ENCODE measurements at regions not wholly inside any gene's neighbourhood (a gene's known extent, or its start where the extent isn't known, plus 50 kb on each side); places are given as distances from the start of the nearest gene placed in this dataset.
"Not testable (repeated sequence)": the region's sequence is repeated elsewhere in the genome, so short reads cannot be mapped to it uniquely, and the experiment has no call there.

GRCh38 chr2:18077231-18077630 lies 198.8 kb downstream of the KCNS3 start:
- DNase-seq (ENCODE audit: low read depth) = no peak

- DNase-seq (ENCODE audit: low read depth) = no peak
Measured at GRCh38 chr2:18074476-18074875, 196.0 kb downstream of the KCNS3 start.

- DNase-seq (ENCODE audit: low read depth) = no peak
Measured at GRCh38 chr2:18073601-18074000, 195.1 kb downstream of the KCNS3 start.

- no peak for DNase-seq (ENCODE audit: low read depth)
Measured at GRCh38 chr2:18067588-18068384, 189.3 kb downstream of the KCNS3 start.

GRCh38 chr2:18066894-18067293 lies 188.4 kb downstream of the KCNS3 start:
- DNase-seq (ENCODE audit: low read depth) = no peak

GRCh38 chr2:18066066-18066465 lies 187.6 kb downstream of the KCNS3 start:
- no peak for DNase-seq (ENCODE audit: low read depth)

- no peak for DNase-seq (ENCODE audit: low read depth)
Measured at GRCh38 chr2:18065249-18065648, 186.8 kb downstream of the KCNS3 start.

GRCh38 chr2:18063826-18064470 lies 185.5 kb downstream of the KCNS3 start:
- DNase-seq (ENCODE audit: low read depth) = no peak

GRCh38 chr2:18062892-18063291 lies 184.4 kb downstream of the KCNS3 start:
- no peak for DNase-seq (ENCODE audit: low read depth)

GRCh38 chr2:18061717-18062116 lies 183.2 kb downstream of the KCNS3 start:
- DNase-seq (ENCODE audit: low read depth) = no peak

GRCh38 chr2:18057657-18058056 lies 179.2 kb downstream of the KCNS3 start:
- DNase-seq (ENCODE audit: low read depth) = no peak

GRCh38 chr2:18055290-18055689 lies 176.8 kb downstream of the KCNS3 start:
- no peak for DNase-seq (ENCODE audit: low read depth)

GRCh38 chr2:18050001-18050400 lies 171.5 kb downstream of the KCNS3 start:
- no peak for DNase-seq (ENCODE audit: low read depth)

GRCh38 chr2:18049325-18049724 lies 170.9 kb downstream of the KCNS3 start:
- DNase-seq (ENCODE audit: low read depth) = no peak

- DNase-seq (ENCODE audit: low read depth) = no peak
Measured at GRCh38 chr2:18047896-18048657, 169.6 kb downstream of the KCNS3 start.

GRCh38 chr2:18047213-18047611 lies 168.7 kb downstream of the KCNS3 start:
- no peak for DNase-seq (ENCODE audit: low read depth)

GRCh38 chr2:18046558-18047212 lies 168.2 kb downstream of the KCNS3 start:
- no peak for DNase-seq (ENCODE audit: low read depth)

- DNase-seq (ENCODE audit: low read depth) = no peak
Measured at GRCh38 chr2:18046017-18046416, 167.6 kb downstream of the KCNS3 start.

GRCh38 chr2:18045230-18045629 lies 166.8 kb downstream of the KCNS3 start:
- DNase-seq (ENCODE audit: low read depth) = no peak

GRCh38 chr2:18017381-18017780 lies 138.9 kb downstream of the KCNS3 start:
- DNase-seq (ENCODE audit: low read depth) = not testable (repeated sequence)

GRCh38 chr2:18009891-18010290 lies 131.4 kb downstream of the KCNS3 start:
- no peak for DNase-seq (ENCODE audit: low read depth)

GRCh38 chr2:18005411-18005810 lies 126.9 kb downstream of the KCNS3 start:
- no peak for DNase-seq (ENCODE audit: low read depth)
